Inferior parietal cortex (tissue), 1 donor: ENCODE measurements at regions not wholly inside any gene's neighbourhood (a gene's known extent, or its start where the extent isn't known, plus 50 kb on each side); places are given as distances from the start of the nearest gene placed in this dataset.

Experiments
- DNase-seq: peaks from one replicate; pipeline ENCODE4 v3.0.0-alpha.2; 2016; ENCODE audit errors: extremely low spot score

GRCh38 chr10:133006202-133006601 is 63.8 kb upstream of the CFAP46 start:
- no peak for DNase-seq

GRCh38 chr10:133004478-133004877 is 62.1 kb upstream of the CFAP46 start:
- DNase-seq = no peak

- DNase-seq = no peak
Measured at GRCh38 chr10:133003188-133003587, 60.8 kb upstream of the CFAP46 start.

GRCh38 chr10:133002685-133003084 is 60.3 kb upstream of the CFAP46 start:
- DNase-seq = no peak

GRCh38 chr10:133001114-133001513 is 58.7 kb upstream of the CFAP46 start:
- DNase-seq = no peak

GRCh38 chr10:133000648-133001047 is 58.3 kb upstream of the CFAP46 start:
- no peak for DNase-seq

GRCh38 chr10:132997517-132998265 is 55.3 kb upstream of the CFAP46 start:
- DNase-seq = no peak

- no peak for DNase-seq
Measured at GRCh38 chr10:132996603-132997343, 54.4 kb upstream of the CFAP46 start.

GRCh38 chr10:132995909-132996602 is 53.7 kb upstream of the CFAP46 start:
- DNase-seq = no peak

GRCh38 chr10:132994811-132995210 is 52.4 kb upstream of the CFAP46 start:
- no peak for DNase-seq

GRCh38 chr10:132994185-132994796 is 51.9 kb upstream of the CFAP46 start:
- DNase-seq = no peak

GRCh38 chr10:132993271-132994184 is 51.2 kb upstream of the CFAP46 start:
- DNase-seq = no peak

GRCh38 chr10:132992433-132993215 is 50.3 kb upstream of the CFAP46 start:
- DNase-seq = no peak
